VCaP (cell line): ENCODE measurements at regions not wholly inside any gene's neighbourhood (a gene's known extent, or its start where the extent isn't known, plus 50 kb on each side); places are given as distances from the start of the nearest gene placed in this dataset.
"Not testable (repeated sequence)": the region's sequence is repeated elsewhere in the genome, so short reads cannot be mapped to it uniquely, and the experiment has no call there.

Experiments
- H3K27ac ChIP-seq: fragments of 450-650 bp; 2 replicates; pipeline ENCODE4 v1.5.1; 2017
- CTCF ChIP-seq: fragments of 450-650 bp; conservative IDR thresholded peaks from 2 replicates; pipeline ENCODE4 v1.5.1; 2017; ENCODE audit warnings: mild to moderate bottlenecking, moderate library complexity

- H3K27ac ChIP-seq: no peak overlapping the region
- no peak for TF ChIP-seq CTCF
Measured at GRCh38 chr10:35872671-35873070, 230.6 kb upstream of the FZD8 start.

DNA sequence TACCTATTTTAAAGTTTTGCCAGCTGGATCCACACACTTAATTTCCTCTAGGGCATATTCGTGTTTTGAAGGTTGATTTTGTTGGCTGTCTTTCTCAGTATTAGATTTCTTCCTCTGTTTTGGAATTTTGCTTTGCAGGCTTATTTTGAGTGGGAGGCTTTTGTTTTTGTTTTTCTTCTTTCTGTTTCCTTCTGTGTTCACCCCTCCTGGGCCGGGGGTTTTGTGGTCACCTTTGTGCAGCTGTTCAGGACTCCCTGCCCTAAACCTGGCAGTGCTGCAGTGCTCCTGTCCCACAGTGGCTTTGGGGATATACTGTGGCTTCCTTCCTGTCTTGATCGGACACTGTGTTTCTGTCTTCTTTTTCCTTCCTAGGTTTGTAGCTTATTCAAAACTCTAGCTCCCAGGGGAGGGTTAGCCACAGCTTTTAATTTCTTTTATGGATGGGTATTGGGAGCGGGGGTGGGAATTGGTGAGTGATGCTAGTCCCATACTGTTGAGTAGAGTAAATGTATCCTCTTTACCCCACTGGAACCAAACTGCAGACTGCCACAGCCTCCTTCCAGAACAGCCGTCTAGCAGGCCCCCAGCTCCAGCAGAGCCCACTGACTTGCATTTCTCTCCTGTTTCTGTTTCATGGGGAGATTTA, 228.7 kb upstream of the FZD8 start:
- no peak overlapping the region for H3K27ac ChIP-seq
- no peak for TF ChIP-seq CTCF

DNA sequence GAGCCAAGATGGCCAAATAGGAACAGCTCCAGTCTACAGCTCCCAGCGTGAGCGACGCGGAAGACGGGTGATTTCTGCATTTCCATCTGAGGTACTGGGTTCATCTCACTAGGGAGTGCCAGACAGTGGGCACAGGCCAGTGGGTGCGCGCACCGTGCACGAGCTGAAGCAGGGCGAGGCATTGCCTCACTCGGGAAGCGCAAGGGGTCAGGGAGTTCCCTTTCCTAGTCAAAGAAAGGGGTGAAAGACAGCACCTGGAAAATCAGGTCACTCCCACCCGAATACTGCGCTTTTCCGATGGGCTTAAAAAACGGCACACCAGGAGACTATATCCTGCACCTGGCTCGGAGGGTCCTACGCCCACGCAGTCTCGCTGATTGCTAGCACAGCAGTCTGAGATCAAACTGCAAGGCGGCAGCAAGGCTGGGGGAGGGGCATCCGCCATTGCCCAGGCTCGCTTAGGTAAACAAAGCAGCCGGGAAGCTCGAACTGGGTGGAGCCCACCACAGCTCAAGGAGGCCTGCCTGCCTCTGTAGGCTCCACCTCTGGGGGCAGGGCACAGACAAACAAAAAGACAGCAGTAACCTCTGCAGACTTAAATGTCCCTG, 216.7 kb upstream of the FZD8 start:
- H3K27ac ChIP-seq: not testable (repeated sequence)

GRCh38 chr10:35857860-35858259, 215.8 kb upstream of the FZD8 start:
- no peak overlapping the region for H3K27ac ChIP-seq
- TF ChIP-seq CTCF: no peak

- no peak overlapping the region for H3K27ac ChIP-seq
- TF ChIP-seq CTCF: no peak
Measured at GRCh38 chr10:35855155-35855947, 213.3 kb upstream of the FZD8 start.

DNA sequence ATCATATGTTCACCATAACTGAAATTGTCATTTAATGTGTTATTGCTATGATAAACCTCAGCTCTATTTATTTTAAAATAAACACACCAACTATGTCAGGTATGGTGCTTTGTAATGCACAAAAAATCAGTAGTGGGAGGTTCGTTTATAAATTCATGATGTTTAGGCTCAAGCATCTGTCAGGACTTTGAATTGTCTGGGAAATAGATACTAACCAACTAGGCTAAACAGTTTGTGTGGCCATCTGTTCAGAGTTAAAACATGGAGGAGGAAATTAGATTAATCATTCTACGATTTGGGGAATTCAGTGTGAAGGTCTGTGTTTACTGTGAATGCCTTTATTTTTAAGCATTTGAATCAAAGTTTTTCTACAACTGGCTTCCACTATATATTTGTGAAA, 212.6 kb upstream of the FZD8 start:
- H3K27ac ChIP-seq: no peak overlapping the region
- no peak for TF ChIP-seq CTCF

GRCh38 chr10:35852721-35853120, 210.6 kb upstream of the FZD8 start:
- no peak overlapping the region for H3K27ac ChIP-seq
- TF ChIP-seq CTCF: no peak

DNA sequence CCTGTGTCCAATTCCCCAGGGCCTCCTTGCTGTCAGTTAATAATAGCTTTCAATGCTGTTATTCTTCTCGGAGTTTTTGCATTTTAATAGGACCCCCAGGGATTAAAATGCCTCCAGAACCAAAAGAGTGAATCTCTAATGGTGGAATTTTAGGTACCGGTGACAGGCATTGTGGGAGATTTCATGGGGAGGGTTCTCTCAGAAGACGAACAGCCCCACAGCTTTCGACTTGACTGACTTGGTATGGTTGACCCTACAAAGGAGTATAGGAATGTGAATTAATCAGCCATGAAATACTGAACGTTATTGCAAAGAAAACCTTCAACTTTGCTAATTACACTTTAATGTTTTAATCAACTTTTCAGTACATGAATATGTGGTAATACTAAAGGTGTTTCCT, 206.3 kb upstream of the FZD8 start:
- no peak overlapping the region for H3K27ac ChIP-seq
- TF ChIP-seq CTCF: no peak
